Middle frontal gyrus (tissue), 1 donor: ENCODE measurements at regions not wholly inside any gene's neighbourhood (a gene's known extent, or its start where the extent isn't known, plus 50 kb on each side); places are given as distances from the start of the nearest gene placed in this dataset.
"Not testable (repeated sequence)": the region's sequence is repeated elsewhere in the genome, so short reads cannot be mapped to it uniquely, and the experiment has no call there.

Experiments
- DNase-seq: peaks from one replicate; pipeline ENCODE4 v3.0.0-alpha.2; 2015; ENCODE audit warnings: low spot score; ENCODE audit errors: extremely low spot score

- DNase-seq: no peak
Observed at GRCh38 chr15:36161771-36162212, 417.6 kb upstream of the CDIN1 start.

DNA sequence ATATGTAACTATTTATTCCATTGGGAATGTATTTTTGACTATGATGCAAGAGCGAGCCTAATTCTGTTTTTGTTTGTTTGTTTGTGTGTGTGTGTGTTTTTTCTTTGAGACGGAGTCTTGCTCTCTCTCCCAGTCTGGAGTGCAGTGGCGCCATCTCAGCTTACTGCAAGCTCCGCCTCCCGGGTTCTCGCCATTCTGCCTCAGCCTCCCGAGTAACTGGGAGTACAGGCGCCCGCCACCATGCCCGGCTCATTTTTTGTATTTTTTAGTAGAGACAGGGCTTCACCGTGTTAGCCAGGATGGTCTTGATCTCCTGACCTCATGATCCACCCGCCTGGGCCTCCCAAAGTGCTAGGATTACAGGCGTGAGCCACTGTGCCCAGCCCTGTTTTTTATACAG is 415.4 kb upstream of the CDIN1 start:
- DNase-seq: not testable (repeated sequence)

DNA sequence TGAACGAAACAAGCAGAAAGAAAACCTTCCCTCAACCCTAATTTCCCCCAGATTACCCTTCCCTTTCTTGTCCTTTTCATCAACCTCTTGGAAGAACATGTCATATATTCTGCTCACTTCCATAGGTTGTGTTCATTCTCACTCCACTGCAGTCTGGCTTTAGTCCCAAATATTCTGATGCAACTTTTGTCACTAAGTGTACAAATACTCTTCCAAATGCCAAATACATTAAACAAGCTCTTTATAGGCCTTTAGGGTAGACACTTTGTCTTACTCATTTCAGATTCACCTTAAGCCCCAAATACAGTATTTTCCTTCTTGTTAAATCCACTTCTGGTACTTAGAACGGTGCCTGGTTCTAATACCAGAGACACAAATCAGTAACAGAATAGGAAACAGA is 406.5 kb upstream of the CDIN1 start:
- no peak for DNase-seq

- DNase-seq: no peak
Observed at GRCh38 chr15:36175186-36175740, 404.2 kb upstream of the CDIN1 start.

DNA sequence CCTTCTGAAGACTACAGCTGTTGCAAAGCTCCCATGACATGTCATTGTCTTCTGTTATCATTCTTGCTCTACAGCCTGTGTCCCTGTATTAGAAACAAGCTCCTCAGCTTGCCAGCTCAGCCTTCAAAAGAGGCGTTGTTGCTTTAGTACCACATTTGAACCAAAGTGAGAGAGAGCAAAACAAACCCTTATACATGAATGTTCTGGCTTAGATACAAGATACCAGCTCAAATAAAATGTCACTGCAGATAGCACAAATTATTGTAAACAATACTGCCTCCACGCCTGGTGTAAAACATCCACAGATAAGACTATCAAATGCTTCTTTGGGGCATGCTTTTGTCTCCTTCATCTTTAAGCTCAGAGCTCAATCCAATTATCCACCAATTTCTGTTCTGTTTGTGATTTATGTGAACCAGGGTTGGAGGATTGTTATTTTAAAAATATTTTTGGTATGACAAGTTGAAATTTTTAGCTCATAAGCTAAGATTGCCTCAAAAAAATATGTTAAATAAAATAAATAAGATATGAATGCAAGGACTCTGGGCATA is 403.6 kb upstream of the CDIN1 start:
- DNase-seq: peak; percentile 51

- no peak for DNase-seq
Observed at GRCh38 chr15:36177590-36178302, 401.7 kb upstream of the CDIN1 start.

DNA sequence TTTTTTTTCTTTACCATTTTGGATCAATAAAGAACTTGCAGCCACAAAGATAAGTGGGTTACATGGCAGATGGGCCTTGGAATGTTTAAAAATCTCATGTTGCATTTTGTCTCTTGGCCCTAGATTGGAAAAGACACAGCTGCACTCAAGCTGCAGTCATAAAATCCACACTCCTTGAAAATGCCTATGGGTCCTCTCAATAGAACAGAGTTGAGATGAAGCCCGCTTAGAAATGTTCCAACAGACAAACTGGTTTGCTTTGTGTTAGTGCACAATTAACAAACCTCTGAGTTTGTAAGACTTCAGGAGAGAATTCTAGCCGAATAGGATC is 401.2 kb upstream of the CDIN1 start:
- no peak for DNase-seq

DNA sequence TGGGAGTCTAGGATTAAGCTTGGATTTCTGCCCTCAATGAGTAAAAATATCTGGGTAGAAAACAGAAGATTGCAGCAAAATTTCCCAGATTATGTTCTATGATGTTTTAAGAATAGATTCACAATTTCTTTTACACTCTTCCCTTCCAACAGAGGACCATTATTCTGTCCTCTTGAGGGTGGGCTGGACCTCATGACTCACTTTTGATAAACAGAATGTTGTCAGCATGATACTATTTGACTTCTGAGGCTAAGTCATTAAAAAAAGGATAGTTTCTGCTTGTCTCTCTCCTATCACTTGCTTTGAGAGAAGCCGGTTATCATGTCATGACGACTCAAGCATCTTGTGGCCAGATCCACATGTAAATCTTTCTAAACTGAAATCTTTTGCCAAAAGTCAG is 396.2 kb upstream of the CDIN1 start:
- no peak for DNase-seq

GRCh38 chr15:36185438-36185837 is 394.0 kb upstream of the CDIN1 start:
- no peak for DNase-seq

DNA sequence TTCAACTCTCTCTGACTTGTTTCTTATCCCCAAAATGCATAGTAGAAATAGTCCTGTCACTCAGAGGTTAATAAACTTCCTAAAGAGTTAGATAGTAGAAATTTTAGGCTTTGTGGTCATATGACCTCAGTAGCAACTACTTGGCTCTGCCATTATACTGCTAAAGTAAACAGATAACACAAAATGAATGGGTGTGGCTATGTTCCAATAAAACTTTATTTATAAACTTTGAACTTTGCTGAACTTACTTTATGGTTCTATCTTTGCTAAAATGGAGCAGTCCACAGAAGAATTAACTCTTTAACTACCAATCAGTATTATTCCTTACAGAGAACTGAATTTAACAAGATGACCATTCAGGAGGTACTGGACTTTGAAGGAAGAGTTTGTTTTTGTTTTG is 393.6 kb upstream of the CDIN1 start:
- DNase-seq: no peak

- DNase-seq: no peak
Observed at GRCh38 chr15:36186376-36186775, 393.1 kb upstream of the CDIN1 start.

DNA sequence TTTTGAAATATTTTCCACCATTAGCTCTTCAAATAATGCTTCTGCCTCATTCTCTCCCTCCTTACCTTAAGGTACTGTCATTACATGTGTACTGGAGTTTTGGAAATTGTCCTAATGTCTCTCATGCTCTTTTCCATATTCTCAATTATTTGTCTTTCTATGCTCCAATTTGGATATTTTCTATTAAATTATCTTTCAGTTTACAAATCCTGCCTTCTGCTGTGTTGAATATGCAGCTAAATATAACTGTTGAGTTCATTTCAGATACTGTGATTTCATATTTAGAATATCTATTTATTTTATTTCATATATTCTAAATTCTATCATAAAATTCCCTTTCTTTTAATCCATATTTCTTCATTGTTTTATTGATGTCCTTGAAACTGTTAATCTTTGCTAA is 388.0 kb upstream of the CDIN1 start:
- no peak for DNase-seq

DNA sequence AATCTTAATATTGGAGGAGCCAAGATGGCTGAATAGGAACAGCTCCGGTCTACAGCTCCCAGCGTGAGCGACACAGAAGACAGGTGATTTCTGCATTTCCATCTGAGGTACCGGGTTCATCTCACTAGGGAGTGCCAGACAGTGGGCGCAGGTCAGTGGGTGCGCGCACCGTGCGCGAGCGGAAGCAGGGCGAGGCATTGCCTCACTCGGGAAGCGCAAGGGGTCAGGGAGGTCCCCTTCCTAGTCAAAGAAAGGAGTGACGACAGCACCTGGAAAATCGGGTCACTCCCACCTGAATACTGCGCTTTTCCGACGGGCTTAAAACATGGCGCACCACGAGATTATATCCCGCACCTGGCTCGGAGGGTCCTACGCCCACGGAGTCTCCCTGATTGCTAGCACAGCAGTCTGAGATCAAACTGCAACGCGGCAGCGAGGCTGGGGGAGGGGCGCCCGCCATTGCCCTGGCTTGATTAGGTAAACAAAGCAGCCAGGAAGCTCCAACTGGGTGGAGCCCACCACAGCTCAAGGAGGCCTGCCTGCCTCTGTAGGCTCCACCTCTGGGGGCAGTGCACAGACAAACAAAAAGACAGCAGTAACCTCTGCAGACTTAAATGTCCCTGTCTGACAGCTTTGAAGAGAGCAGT is 383.9 kb upstream of the CDIN1 start:
- not testable (repeated sequence) for DNase-seq

- no peak for DNase-seq
Observed at GRCh38 chr15:36208868-36209582, 370.4 kb upstream of the CDIN1 start.

- DNase-seq: no peak
Observed at GRCh38 chr15:36210426-36210825, 369.0 kb upstream of the CDIN1 start.

DNA sequence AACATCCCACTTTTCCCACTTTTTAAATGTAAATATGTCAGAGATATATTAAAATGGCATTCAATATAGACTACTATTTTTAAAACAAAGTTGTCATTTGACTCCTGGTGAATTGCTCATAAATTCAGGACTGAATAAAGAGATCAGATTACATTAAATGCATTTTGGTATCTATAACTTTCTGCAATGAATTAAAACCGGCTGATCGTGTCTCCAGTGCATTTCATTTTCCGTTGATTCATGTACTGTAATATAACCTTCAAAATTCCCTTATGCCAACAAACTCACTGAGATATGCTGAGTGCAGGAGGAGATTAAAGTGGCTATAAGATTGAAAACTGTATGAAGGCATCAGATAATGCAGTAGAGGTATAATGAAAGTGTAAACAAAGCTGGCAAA is 361.1 kb upstream of the CDIN1 start:
- no peak for DNase-seq

DNA sequence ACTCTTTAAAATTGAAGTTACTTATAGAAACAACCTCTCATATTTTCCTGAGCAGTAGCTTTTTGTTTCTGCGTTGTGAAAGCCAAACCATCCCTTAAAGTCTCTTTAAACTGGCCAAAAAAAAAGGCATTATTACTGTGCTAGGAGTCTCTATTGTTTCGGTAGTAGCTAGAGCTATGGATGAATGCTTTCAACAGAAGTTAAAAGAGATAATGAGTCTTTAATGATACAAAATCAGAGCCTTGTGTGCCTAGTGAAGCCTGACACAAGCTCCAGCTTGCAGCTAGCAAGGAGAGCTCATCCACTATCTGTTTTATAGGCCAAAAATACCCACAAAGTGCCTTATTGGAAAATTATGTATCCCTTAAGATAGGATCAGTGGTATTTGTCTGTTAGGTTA is 360.4 kb upstream of the CDIN1 start:
- no peak for DNase-seq

DNA sequence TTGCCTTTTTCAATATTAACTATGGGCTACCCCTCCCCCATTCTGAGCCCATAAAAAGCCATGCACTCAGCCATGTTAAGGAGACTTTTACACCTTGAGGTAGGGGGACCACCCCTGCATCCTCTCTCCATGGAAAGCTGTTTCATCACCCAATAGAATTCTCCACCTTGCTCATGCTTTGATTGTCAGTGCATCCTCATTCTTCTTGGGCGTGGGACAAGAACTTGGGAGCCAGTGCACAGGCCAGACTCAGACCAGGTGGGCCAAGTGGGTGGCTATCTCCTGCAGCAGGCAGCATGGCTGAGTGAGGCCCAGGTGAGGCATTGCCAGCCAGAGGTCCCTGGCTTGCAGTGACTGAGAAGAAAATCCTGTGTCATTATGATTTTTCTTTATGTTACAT is 357.4 kb upstream of the CDIN1 start:
- DNase-seq: no peak

- no peak for DNase-seq
Observed at GRCh38 chr15:36230776-36231175, 348.6 kb upstream of the CDIN1 start.

- DNase-seq: no peak
Observed at GRCh38 chr15:36232491-36232890, 346.9 kb upstream of the CDIN1 start.

DNA sequence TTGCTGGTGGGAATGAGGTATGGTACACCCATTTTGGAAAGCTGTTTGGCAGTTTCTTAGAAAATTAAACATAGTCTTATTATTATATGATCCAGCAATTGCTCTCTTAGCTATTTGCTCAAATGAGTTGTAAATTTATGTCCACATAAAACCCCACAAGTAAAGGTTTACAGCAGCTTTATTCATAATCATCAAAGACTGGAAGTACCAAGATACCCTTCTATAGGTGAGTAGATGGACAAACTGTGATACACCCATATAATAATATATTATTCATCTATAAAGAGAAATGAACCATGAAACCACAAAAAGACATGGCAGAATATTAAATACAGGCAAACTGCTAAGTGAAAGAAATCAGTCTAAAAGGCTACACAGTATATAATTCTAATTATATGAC is 344.7 kb upstream of the CDIN1 start:
- DNase-seq: no peak

GRCh38 chr15:36235173-36235572 is 344.3 kb upstream of the CDIN1 start:
- DNase-seq: no peak
